Natural killer cell (primary cell): ENCODE measurements at regions not wholly inside any gene's neighbourhood (a gene's known extent, or its start where the extent isn't known, plus 50 kb on each side); places are given as distances from the start of the nearest gene placed in this dataset.

Experiments used
- ATAC-seq, 3 donors: fragments of 150-1000 bp in 2 of 3; fragments of 200-7000 bp in 1 of 3; cut with Tn5 transposase; 1 replicate in 1 of 3; 2 replicates in 2 of 3; pipeline ENCODE4 v1.10.0; 2021; ENCODE audit warnings: mild to moderate bottlenecking in 2 of 3, moderate library complexity in 2 of 3
- DNase-seq, 2 donors: peaks; one replicate each; pipeline versions ENCODE4 v3.0.0 to v3.0.0-alpha.2; 2013 to 2021; ENCODE audit warnings: mixed read lengths in 1 of 2
- H3K27ac ChIP-seq: one replicate; pipeline ENCODE4 v1.5.1; 2013; ENCODE audit warnings: mild to moderate bottlenecking, low read length
- H3K27me3 ChIP-seq: one replicate; pipeline ENCODE4 v1.6.1; 2013; ENCODE audit warnings: low read length; ENCODE audit not compliant: control insufficient read depth, insufficient read depth
- H3K36me3 ChIP-seq: one replicate; pipeline ENCODE4 v1.6.1; 2013; ENCODE audit warnings: low read length; ENCODE audit not compliant: control insufficient read depth, insufficient read depth
- H3K4me1 ChIP-seq: one replicate; pipeline ENCODE4 v1.6.1; 2013; ENCODE audit warnings: low read length; ENCODE audit not compliant: control insufficient read depth, insufficient read depth
- H3K4me3 ChIP-seq: one replicate; pipeline ENCODE4 v1.5.1; 2013; ENCODE audit warnings: low read length
- H3K9me3 ChIP-seq: one replicate; pipeline ENCODE4 v1.6.1; 2013; ENCODE audit warnings: low read length; ENCODE audit not compliant: control insufficient read depth, insufficient read depth
- H3K27ac Mint-ChIP-seq, 2 donors: one replicate each; pipeline ENCODE4 v1.8.0; 2022; ENCODE audit warnings: mild to moderate bottlenecking in 2 of 2, mixed read lengths in 2 of 2, moderate library complexity in 1 of 2
- H3K27me3 Mint-ChIP-seq, 2 donors: one replicate each; pipeline ENCODE4 v1.8.0; 2022; ENCODE audit warnings: low read depth in 2 of 2, mixed read lengths in 2 of 2
- H3K36me3 Mint-ChIP-seq: one replicate; pipeline ENCODE4 v1.8.0; 2022; ENCODE audit warnings: mixed read lengths
- H3K4me1 Mint-ChIP-seq, 2 donors: one replicate each; pipeline ENCODE4 v1.8.0; 2022; ENCODE audit warnings: mixed read lengths in 2 of 2
- H3K4me3 Mint-ChIP-seq: one replicate; pipeline ENCODE4 v1.8.0; 2022; ENCODE audit warnings: mild to moderate bottlenecking, moderate library complexity, mixed read lengths
- H3K9me3 Mint-ChIP-seq, 2 donors: one replicate each; pipeline ENCODE4 v1.8.0; 2022; ENCODE audit warnings: mixed read lengths in 2 of 2
- CTCF ChIP-seq: fragments of 200-600 bp; IDR thresholded peaks from one replicate; pipeline ENCODE4 v1.8.0; 2022; ENCODE audit warnings: antibody characterized with exemption
- WGBS: methylation state at CpG from one replicate; pipeline ENCODE4 v1.1.7; 2013; ENCODE audit warnings: missing lambda C conversion rate; ENCODE audit not compliant: insufficient coverage; 5-methylcytosine and 5-hydroxymethylcytosine counted together
- intact Hi-C: fragments of 100-400 bp; cut with micrococcal nuclease; formaldehyde crosslinking; loops from one replicate; pipeline ENCODE4 v1.14.2; 2022

GRCh38 chr7:110557-111232 lies 81.7 kb upstream of the FAM20C start:
- no peak for TF ChIP-seq CTCF
- Histone ChIP-seq H3K4me1 (no peaks in the 10 kb centered on the region), H3K4me3 (no peak overlapping the region), H3K27ac (no peak overlapping the region), H3K27me3 (peaks cover 6% of the 10 kb centered on the region), H3K9me3 (no peaks in the 10 kb centered on the region), H3K36me3 (no peaks in the 10 kb centered on the region)
- Mint-ChIP-seq H3K4me1 (peaks cover 0 to 3% of the 10 kb centered on the region in 2 donors), H3K27ac (no peak overlapping the region), H3K36me3 (peaks cover 17% of the 10 kb centered on the region), H3K9me3 (peaks cover 3 to 5% of the 10 kb centered on the region in 2 donors), H3K27me3 (peaks cover 30 to 43% of the 10 kb centered on the region in 2 donors), H3K4me3 (no peak overlapping the region)
- DNase-seq (no peak), ATAC-seq (no peak)
- WGBS = 56% methylated on average over 11 of the region's 11 CpGs
- intact Hi-C loops = no loop called here

GRCh38 chr7:111591-111990 lies 80.8 kb upstream of the FAM20C start:
- Mint-ChIP-seq H3K27ac (no peak overlapping the region), H3K4me3 (no peak overlapping the region), H3K36me3 (peaks cover 17% of the 10 kb centered on the region), H3K9me3 (peaks cover 3 to 5% of the 10 kb centered on the region in 2 donors), H3K4me1 (peaks cover 0 to 4% of the 10 kb centered on the region in 2 donors), H3K27me3 (peaks cover 36 to 43% of the 10 kb centered on the region in 2 donors)
- 100% methylated on average over 1 of the region's 1 CpG for WGBS
- Histone ChIP-seq H3K4me3 (no peak overlapping the region), H3K4me1 (peaks cover 8% of the 10 kb centered on the region), H3K27ac (no peak overlapping the region), H3K27me3 (peaks cover 6% of the 10 kb centered on the region), H3K36me3 (no peaks in the 10 kb centered on the region), H3K9me3 (no peaks in the 10 kb centered on the region)
- ATAC-seq (no peak), DNase-seq (no peak)
- TF ChIP-seq CTCF = no peak
- intact Hi-C loops = no loop called here

GRCh38 chr7:112881-113280 lies 79.5 kb upstream of the FAM20C start:
- Histone ChIP-seq H3K4me1 (peaks cover 8% of the 10 kb centered on the region), H3K27ac (no peak overlapping the region), H3K27me3 (peaks cover 6% of the 10 kb centered on the region), H3K36me3 (no peaks in the 10 kb centered on the region), H3K9me3 (no peaks in the 10 kb centered on the region), H3K4me3 (no peak overlapping the region)
- no peak overlapping the region for H3K27ac Mint-ChIP-seq
- WGBS = 74% methylated on average over 4 of the region's 5 CpGs
- DNase-seq (no peak), ATAC-seq (no peak)
- peaks cover 0 to 4% of the 10 kb centered on the region in 2 donors for H3K4me1 Mint-ChIP-seq
- peaks cover 17% of the 10 kb centered on the region for H3K36me3 Mint-ChIP-seq
- H3K9me3 Mint-ChIP-seq = peaks cover 3 to 5% of the 10 kb centered on the region in 2 donors
- intact Hi-C loops = no loop called here
- H3K27me3 Mint-ChIP-seq = peaks cover 38 to 43% of the 10 kb centered on the region in 2 donors
- TF ChIP-seq CTCF = no peak
- H3K4me3 Mint-ChIP-seq = no peak overlapping the region
